GM20000 (cell line): ENCODE measurements at regions not wholly inside any gene's neighbourhood (a gene's known extent, or its start where the extent isn't known, plus 50 kb on each side); places are given as distances from the start of the nearest gene placed in this dataset.

Source experiments
- DNase-seq: peaks from one replicate; pipeline ENCODE4 v3.0.0; 2012; ENCODE audit warnings: low spot score
- CTCF ChIP-seq: IDR thresholded peaks from 2 replicates; pipeline ENCODE4 v1.5.1; 2012; ENCODE audit warnings: mild to moderate bottlenecking, control low read depth; ENCODE audit errors: extremely low read depth, missing control alignments

- TF ChIP-seq CTCF = no peak
- DNase-seq = no peak
Observed at GRCh38 chr1:103854279-103854678, 104.6 kb downstream of the AMY1C start.

- no peak for TF ChIP-seq CTCF
- no peak for DNase-seq
Observed at GRCh38 chr1:103859721-103860120, 110.0 kb downstream of the AMY1C start.

- no peak for TF ChIP-seq CTCF
- no peak for DNase-seq
Observed at GRCh38 chr1:103898576-103899345, 149.1 kb downstream of the AMY1C start.

- TF ChIP-seq CTCF = no peak
- DNase-seq = no peak
Observed at GRCh38 chr1:103900005-103900404, 150.3 kb downstream of the AMY1C start.

- no peak for TF ChIP-seq CTCF
- DNase-seq = no peak
Observed at GRCh38 chr1:103901072-103901471, 151.4 kb downstream of the AMY1C start.

GRCh38 chr1:103905363-103905762 lies 155.7 kb downstream of the AMY1C start:
- DNase-seq = no peak
- no peak for TF ChIP-seq CTCF

GRCh38 chr1:103911450-103911849 lies 161.8 kb downstream of the AMY1C start:
- no peak for TF ChIP-seq CTCF
- no peak for DNase-seq
